Rectal smooth muscle tissue (tissue), 1 donor: ENCODE measurements at regions not wholly inside any gene's neighbourhood (a gene's known extent, or its start where the extent isn't known, plus 50 kb on each side); places are given as distances from the start of the nearest gene placed in this dataset.

Experiments used
- H3K27ac ChIP-seq: one replicate; pipeline ENCODE4 v1.7.0; 2013; ENCODE audit warnings: low read depth, low read length, inconsistent platforms
- H3K27me3 ChIP-seq: one replicate; pipeline ENCODE4 v1.7.0; 2013; ENCODE audit warnings: low read length; ENCODE audit not compliant: control insufficient read depth, insufficient read depth
- H3K36me3 ChIP-seq: one replicate; pipeline ENCODE4 v1.7.0; 2013; ENCODE audit warnings: low read length; ENCODE audit not compliant: control insufficient read depth, insufficient read depth
- H3K4me1 ChIP-seq: one replicate; pipeline ENCODE4 v1.7.0; 2013; ENCODE audit warnings: low read length; ENCODE audit not compliant: control insufficient read depth, insufficient read depth
- H3K4me3 ChIP-seq: one replicate; pipeline ENCODE4 v1.7.0; 2013; ENCODE audit warnings: low read length
- H3K9ac ChIP-seq: one replicate; pipeline ENCODE4 v1.7.0; 2013; ENCODE audit warnings: low read length

GRCh38 chr6:134708079-134708478 lies 241.8 kb downstream of the ALDH8A1 start:
- Histone ChIP-seq H3K9ac (no peak overlapping the region), H3K27ac (no peak overlapping the region), H3K4me3 (no peak overlapping the region), H3K36me3 (no peaks in the 10 kb centered on the region), H3K27me3 (no peaks in the 10 kb centered on the region), H3K4me1 (no peaks in the 10 kb centered on the region)

DNA sequence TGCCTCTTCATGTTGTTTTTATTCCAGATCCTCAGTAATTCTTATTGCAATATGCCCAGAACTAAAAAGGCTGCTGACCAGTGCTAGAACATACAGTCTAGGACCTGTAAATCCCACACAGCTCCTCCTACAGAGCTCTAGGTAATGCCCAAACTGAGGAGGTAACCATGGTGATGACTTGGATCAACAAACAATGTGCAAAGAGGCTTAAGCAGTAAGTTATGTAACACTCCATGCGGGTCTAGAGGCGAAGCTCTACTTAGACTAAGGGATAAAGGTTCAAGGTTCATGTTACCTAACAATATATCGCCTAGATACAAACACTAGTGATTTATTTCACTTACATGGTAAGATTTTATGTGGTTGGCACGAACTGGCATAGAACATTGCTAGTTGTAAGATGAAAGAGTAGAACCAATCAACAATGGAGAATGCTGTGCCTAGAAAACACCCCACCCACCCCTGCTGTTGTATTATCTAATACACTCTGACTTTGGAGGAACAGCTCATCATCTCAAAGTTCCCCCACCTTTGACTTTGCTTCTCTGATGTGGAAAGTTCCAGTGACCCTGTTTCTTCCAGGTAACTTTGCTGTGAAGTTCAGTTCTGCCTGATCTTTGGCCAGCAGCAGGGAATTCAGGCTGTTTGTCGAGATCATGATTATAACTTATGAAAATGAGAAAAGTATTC lies 242.4 kb downstream of the ALDH8A1 start:
- no peak overlapping the region for H3K4me3 ChIP-seq
- no peak overlapping the region for H3K27ac ChIP-seq
- no peak overlapping the region for H3K9ac ChIP-seq
- no peaks in the 10 kb centered on the region for H3K4me1 ChIP-seq
- H3K27me3 ChIP-seq, result no peaks in the 10 kb centered on the region
- no peaks in the 10 kb centered on the region for H3K36me3 ChIP-seq

GRCh38 chr6:134706806-134707205 lies 243.1 kb downstream of the ALDH8A1 start:
- H3K4me1 ChIP-seq, result no peaks in the 10 kb centered on the region
- H3K27ac ChIP-seq, result no peak overlapping the region
- no peak overlapping the region for H3K4me3 ChIP-seq

DNA sequence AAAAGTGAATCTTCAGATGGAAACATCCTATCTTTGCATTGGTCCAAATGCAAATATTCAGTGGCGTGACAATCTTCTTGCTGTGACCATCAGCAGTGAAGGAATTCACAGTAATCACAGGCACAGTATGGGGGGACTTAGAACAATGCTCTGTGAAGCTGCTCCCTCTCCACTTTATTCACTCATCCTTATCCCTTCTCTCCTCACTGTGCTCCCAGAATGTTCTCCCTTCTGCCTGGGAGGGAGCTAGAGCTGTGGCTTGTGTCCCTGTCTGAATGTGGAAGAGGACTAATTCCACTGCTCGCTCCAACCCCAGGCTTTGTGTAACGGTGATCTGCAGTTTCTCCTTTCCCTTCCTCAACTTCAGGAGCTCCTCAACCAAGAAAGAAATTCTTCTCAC lies 243.7 kb downstream of the ALDH8A1 start:
- H3K9ac ChIP-seq, result no peak overlapping the region
- no peak overlapping the region for H3K4me3 ChIP-seq

More at GRCh38 chr6:134706806-134707205, 243.1 kb downstream of the ALDH8A1 start:
- Histone ChIP-seq H3K9ac (no peak overlapping the region), H3K27me3 (no peaks in the 10 kb centered on the region), H3K36me3 (no peaks in the 10 kb centered on the region)

DNA sequence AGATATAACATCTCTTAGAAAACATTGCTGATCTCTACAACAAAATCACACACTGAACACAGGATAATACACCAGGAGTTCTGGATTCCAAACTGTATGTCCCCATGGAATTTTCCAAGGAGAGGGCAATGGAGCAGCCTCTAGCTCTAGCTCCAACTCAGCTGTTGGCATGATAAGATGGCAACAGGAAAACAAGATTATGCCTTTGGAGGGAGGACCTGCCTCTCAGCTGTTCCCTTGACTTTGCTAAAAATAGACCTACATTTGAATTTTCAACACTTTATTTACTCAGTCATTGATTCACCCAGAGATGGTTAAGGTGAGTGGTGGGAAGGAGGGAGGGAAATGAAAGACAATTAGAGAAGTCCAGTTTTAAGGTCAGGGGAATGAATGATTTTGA lies 246.7 kb downstream of the ALDH8A1 start:
- H3K36me3 ChIP-seq, result no peaks in the 10 kb centered on the region
- no peaks in the 10 kb centered on the region for H3K4me1 ChIP-seq
- H3K4me3 ChIP-seq, result no peak overlapping the region
- H3K27me3 ChIP-seq, result no peaks in the 10 kb centered on the region
- H3K27ac ChIP-seq, result no peak overlapping the region
- H3K9ac ChIP-seq, result no peak overlapping the region

More for the DNA sequence above, 243.7 kb downstream of the ALDH8A1 start:
- Histone ChIP-seq H3K27me3 (no peaks in the 10 kb centered on the region), H3K36me3 (no peaks in the 10 kb centered on the region), H3K27ac (no peak overlapping the region), H3K4me1 (no peaks in the 10 kb centered on the region)

- H3K27ac ChIP-seq, result no peak overlapping the region
Measured at GRCh38 chr6:134702279-134702678, 247.6 kb downstream of the ALDH8A1 start.

GRCh38 chr6:134701301-134701700 lies 248.6 kb downstream of the ALDH8A1 start:
- H3K27ac ChIP-seq, result no peak overlapping the region
- H3K4me3 ChIP-seq, result no peak overlapping the region
- no peaks in the 10 kb centered on the region for H3K4me1 ChIP-seq
- no peaks in the 10 kb centered on the region for H3K36me3 ChIP-seq
- H3K9ac ChIP-seq, result no peak overlapping the region
- H3K27me3 ChIP-seq, result no peaks in the 10 kb centered on the region

More at GRCh38 chr6:134702279-134702678, 247.6 kb downstream of the ALDH8A1 start:
- no peak overlapping the region for H3K4me3 ChIP-seq
- no peaks in the 10 kb centered on the region for H3K36me3 ChIP-seq
- H3K4me1 ChIP-seq, result no peaks in the 10 kb centered on the region
- no peaks in the 10 kb centered on the region for H3K27me3 ChIP-seq
- H3K9ac ChIP-seq, result no peak overlapping the region

DNA sequence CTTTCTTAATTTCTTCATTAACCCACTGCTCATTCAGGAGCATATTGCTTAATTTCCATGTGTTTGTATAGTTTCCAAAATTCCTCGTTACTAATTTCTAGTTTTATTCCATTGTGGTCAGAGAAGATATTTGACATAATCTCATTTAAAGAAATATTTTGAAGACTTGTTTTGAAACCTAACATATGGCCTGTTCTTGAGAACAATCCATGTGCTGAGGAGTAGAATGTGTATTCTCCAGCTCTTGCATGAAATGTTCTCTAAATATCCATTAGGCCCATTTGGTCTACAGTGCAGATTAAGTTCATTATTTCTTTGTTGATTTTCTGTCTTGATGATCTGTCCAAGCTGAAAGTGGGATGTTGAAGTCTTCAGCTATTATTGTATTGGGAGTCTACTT lies 251.7 kb downstream of the ALDH8A1 start:
- Histone ChIP-seq H3K4me3 (no peak overlapping the region), H3K4me1 (no peaks in the 10 kb centered on the region), H3K9ac (no peak overlapping the region), H3K36me3 (no peaks in the 10 kb centered on the region), H3K27me3 (no peaks in the 10 kb centered on the region), H3K27ac (no peak overlapping the region)

GRCh38 chr6:134692008-134692407 lies 257.9 kb downstream of the ALDH8A1 start:
- Histone ChIP-seq H3K36me3 (no peaks in the 10 kb centered on the region), H3K27ac (no peak overlapping the region), H3K9ac (no peak overlapping the region), H3K4me3 (no peak overlapping the region), H3K27me3 (no peaks in the 10 kb centered on the region), H3K4me1 (no peaks in the 10 kb centered on the region)

- no peaks in the 10 kb centered on the region for H3K36me3 ChIP-seq
- no peaks in the 10 kb centered on the region for H3K27me3 ChIP-seq
- no peak overlapping the region for H3K27ac ChIP-seq
- no peak overlapping the region for H3K4me3 ChIP-seq
- H3K4me1 ChIP-seq, result no peaks in the 10 kb centered on the region
- H3K9ac ChIP-seq, result no peak overlapping the region
Measured at GRCh38 chr6:134691180-134691579, 258.7 kb downstream of the ALDH8A1 start.

- Histone ChIP-seq H3K36me3 (no peaks in the 10 kb centered on the region), H3K27ac (no peak overlapping the region)
Measured at GRCh38 chr6:134690048-134690447, 259.9 kb downstream of the ALDH8A1 start.

DNA sequence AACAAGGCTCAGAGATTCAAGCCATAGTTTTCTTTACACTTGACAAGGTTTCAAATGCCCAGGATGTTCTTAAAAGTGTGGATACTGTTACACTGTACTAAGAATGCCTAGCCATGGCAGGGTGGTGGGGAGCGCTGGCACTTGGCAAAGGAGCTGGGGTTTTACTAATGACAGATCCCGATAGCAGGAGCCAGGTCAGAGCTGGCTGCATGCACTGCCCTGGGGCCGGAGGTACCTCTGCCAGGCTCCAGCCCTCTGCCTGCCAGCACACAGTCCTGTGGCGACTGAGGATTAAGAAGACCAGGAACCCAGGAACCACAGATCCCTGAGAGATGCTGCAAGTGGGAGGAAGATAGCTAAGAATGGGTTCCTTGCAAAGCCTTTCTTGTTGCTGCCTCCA lies 260.3 kb downstream of the ALDH8A1 start:
- Histone ChIP-seq H3K27ac (no peak overlapping the region), H3K4me3 (no peak overlapping the region), H3K4me1 (no peaks in the 10 kb centered on the region), H3K36me3 (no peaks in the 10 kb centered on the region), H3K9ac (no peak overlapping the region), H3K27me3 (no peaks in the 10 kb centered on the region)

More at GRCh38 chr6:134690048-134690447, 259.9 kb downstream of the ALDH8A1 start:
- H3K4me3 ChIP-seq, result no peak overlapping the region
- H3K9ac ChIP-seq, result no peak overlapping the region
- no peaks in the 10 kb centered on the region for H3K4me1 ChIP-seq
- no peaks in the 10 kb centered on the region for H3K27me3 ChIP-seq

GRCh38 chr6:134689177-134689576 lies 260.7 kb downstream of the ALDH8A1 start:
- Histone ChIP-seq H3K36me3 (no peaks in the 10 kb centered on the region), H3K4me1 (no peaks in the 10 kb centered on the region), H3K27me3 (no peaks in the 10 kb centered on the region), H3K27ac (no peak overlapping the region), H3K9ac (no peak overlapping the region), H3K4me3 (no peak overlapping the region)
